ENCODE measurements at regions not wholly inside any gene's neighbourhood (a gene's known extent, or its start where the extent isn't known, plus 50 kb on each side); places are given as distances from the start of the nearest gene placed in this dataset.

DNA sequence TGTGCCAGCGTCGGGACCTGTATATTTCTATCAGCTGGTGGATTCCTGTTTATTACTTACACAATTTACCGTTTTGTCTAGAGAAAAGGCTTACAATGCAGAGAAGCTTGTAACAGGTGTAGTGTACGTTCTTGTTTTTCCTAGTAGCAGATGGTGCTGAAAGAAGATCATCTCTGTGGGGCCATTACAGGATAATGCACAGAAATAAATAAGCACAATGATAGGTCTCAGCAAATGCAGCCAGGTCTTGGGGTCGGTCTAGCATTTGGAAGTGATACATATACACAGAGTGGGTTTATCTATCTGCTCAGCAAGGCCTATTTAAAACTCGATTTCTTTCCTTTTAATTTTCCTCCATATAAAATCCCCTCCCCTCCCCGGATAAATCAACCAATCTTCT is 180.9 kb upstream of the LCORL start:
- Histone ChIP-seq H3K27ac (no peak overlapping the region), H3K27me3 (ENCODE audit: insufficient read depth, low read depth) (no peaks in the 10 kb centered on the region), H3K9me2 (ENCODE audit: insufficient read depth) (no peaks in the 10 kb centered on the region), H3K9me3 (ENCODE audit: insufficient read depth, low read depth) (no peaks in the 10 kb centered on the region), H3K4me2 (no peak overlapping the region), H4K20me1 (ENCODE audit: insufficient read depth) (no peaks in the 10 kb centered on the region), H3K4me1 (replicated peaks; ENCODE audit: insufficient read depth) (no peaks in the 10 kb centered on the region), H3F3A (ENCODE audit: insufficient read depth, low read depth) (no peaks in the 10 kb centered on the region), H3K79me2 (ENCODE audit: low read depth) (no peaks in the 10 kb centered on the region), H2AFZ (no peak overlapping the region), H3K4me3 (no peak overlapping the region), H3K36me3 (ENCODE audit: low read depth) (no peaks in the 10 kb centered on the region)
- intact Hi-C loops (cut with micrococcal nuclease; ENCODE audit: unreplicated experiment): no loop called here
- TF ChIP-seq EZH2 (IDR thresholded peaks at IDR 0.05; ENCODE audit: low read depth) (no peak), CTCF (conservative IDR thresholded peaks at IDR 0.05) (no peak)
- no peak for DNase-seq
- POLR2A ChIA-PET (ENCODE audit: unreplicated experiment): no interaction called here
- CTCF ChIA-PET: no interaction called here
- no TSS peak for BruUV-seq (replicated peaks)

GRCh38 chr4:18201885-18202284 is 180.3 kb upstream of the LCORL start:
- Histone ChIP-seq H3K4me1 (replicated peaks; ENCODE audit: insufficient read depth) (no peaks in the 10 kb centered on the region), H4K20me1 (ENCODE audit: insufficient read depth) (no peaks in the 10 kb centered on the region), H3F3A (ENCODE audit: insufficient read depth, low read depth) (no peaks in the 10 kb centered on the region), H2AFZ (no peak overlapping the region), H3K36me3 (ENCODE audit: low read depth) (no peaks in the 10 kb centered on the region), H3K4me3 (no peak overlapping the region), H3K27me3 (ENCODE audit: insufficient read depth, low read depth) (no peaks in the 10 kb centered on the region), H3K27ac (no peak overlapping the region), H3K4me2 (no peak overlapping the region), H3K79me2 (ENCODE audit: low read depth) (no peaks in the 10 kb centered on the region), H3K9me3 (ENCODE audit: insufficient read depth, low read depth) (no peaks in the 10 kb centered on the region), H3K9me2 (ENCODE audit: insufficient read depth) (no peaks in the 10 kb centered on the region)
- no TSS peak for BruUV-seq (replicated peaks)
- no peak for TF ChIP-seq EZH2 (IDR thresholded peaks at IDR 0.05; ENCODE audit: low read depth)
- TF ChIP-seq CTCF (conservative IDR thresholded peaks at IDR 0.05): no peak
- intact Hi-C loops (cut with micrococcal nuclease; ENCODE audit: unreplicated experiment): no loop called here
- no peak for DNase-seq
- CTCF ChIA-PET: no interaction called here
- POLR2A ChIA-PET (ENCODE audit: unreplicated experiment): no interaction called here

DNA sequence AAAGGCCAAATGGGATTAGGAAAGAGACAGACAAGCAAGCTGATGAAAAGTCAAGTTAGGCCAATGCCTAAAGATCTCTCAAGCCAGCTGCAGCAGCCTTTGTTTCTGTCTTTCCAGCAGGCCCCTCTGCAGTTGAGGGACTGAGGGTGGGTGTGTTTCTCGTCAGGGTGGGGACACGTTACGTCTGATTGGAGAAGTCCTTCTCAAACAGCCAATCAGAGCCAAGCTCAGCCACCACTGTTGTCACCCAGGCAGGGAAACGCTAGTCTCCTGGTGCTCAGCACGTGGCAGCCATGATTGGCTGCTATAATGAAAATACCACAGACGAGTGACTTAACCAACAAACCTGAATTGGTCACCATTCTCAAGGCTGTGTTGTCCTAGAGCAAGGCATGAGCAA is 177.1 kb upstream of the LCORL start:
- CTCF ChIA-PET: no interaction called here
- intact Hi-C loops (cut with micrococcal nuclease; ENCODE audit: unreplicated experiment): no loop called here
- POLR2A ChIA-PET (ENCODE audit: unreplicated experiment): no interaction called here

More for the DNA sequence above, 177.1 kb upstream of the LCORL start:
- H3K4me1 ChIP-seq (replicated peaks; ENCODE audit: insufficient read depth): no peaks in the 10 kb centered on the region
- no peak overlapping the region for H3K4me3 ChIP-seq
- BruUV-seq (replicated peaks): no TSS peak
- no peak for DNase-seq
- no peaks in the 10 kb centered on the region for H3F3A ChIP-seq (ENCODE audit: insufficient read depth, low read depth)
- TF ChIP-seq EZH2 (IDR thresholded peaks at IDR 0.05; ENCODE audit: low read depth): no peak
- no peak for TF ChIP-seq CTCF (conservative IDR thresholded peaks at IDR 0.05)
- H4K20me1 ChIP-seq (ENCODE audit: insufficient read depth): no peaks in the 10 kb centered on the region
- H3K9me2 ChIP-seq (ENCODE audit: insufficient read depth): no peaks in the 10 kb centered on the region
- H3K9me3 ChIP-seq (ENCODE audit: insufficient read depth, low read depth): no peaks in the 10 kb centered on the region
- H3K27me3 ChIP-seq (ENCODE audit: insufficient read depth, low read depth): no peaks in the 10 kb centered on the region
- H3K4me2 ChIP-seq: no peak overlapping the region
- no peak overlapping the region for H3K27ac ChIP-seq
- no peaks in the 10 kb centered on the region for H3K79me2 ChIP-seq (ENCODE audit: low read depth)
- no peak overlapping the region for H2AFZ ChIP-seq
- H3K36me3 ChIP-seq (ENCODE audit: low read depth): no peaks in the 10 kb centered on the region

Data from PC-9 (cell line).